ENCODE measurements at regions not wholly inside any gene's neighbourhood (a gene's known extent, or its start where the extent isn't known, plus 50 kb on each side); places are given as distances from the start of the nearest gene placed in this dataset.

- H3K4me3 ChIP-seq, result no peak overlapping the region
- 56% methylated on average over 4 of the region's 4 CpGs for WGBS (ENCODE audit: insufficient coverage, low coverage, low lambda C conversion rate, missing lambda C conversion rate)
- H3K36me3 ChIP-seq, result no peaks in the 10 kb centered on the region
- no peak overlapping the region for H3K27ac ChIP-seq
- H3K9me3 ChIP-seq, result no peaks in the 10 kb centered on the region
- ATAC-seq (no peak), DNase-seq (no peak)
- intact Hi-C loops (cut with DNase I), result no loop called here
- no peaks in the 10 kb centered on the region for H3K4me1 ChIP-seq
- H3K27me3 ChIP-seq, result no peaks in the 10 kb centered on the region
- TF ChIP-seq POLR2A (IDR thresholded peaks at IDR 0.05), result no peak
- no peak for TF ChIP-seq CTCF (IDR thresholded peaks at IDR 0.05)
These were observed 623.8 kb upstream of the AGTR1 start for GRCh38 chr3:148073721-148074456.

GRCh38 chr3:148074946-148075345, 622.8 kb upstream of the AGTR1 start:
- Histone ChIP-seq H3K4me3 (no peak overlapping the region), H3K27me3 (no peaks in the 10 kb centered on the region), H3K36me3 (no peaks in the 10 kb centered on the region), H3K9me3 (no peaks in the 10 kb centered on the region), H3K27ac (no peak overlapping the region), H3K4me1 (no peaks in the 10 kb centered on the region)
- TF ChIP-seq POLR2A (IDR thresholded peaks at IDR 0.05) (no peak), CTCF (IDR thresholded peaks at IDR 0.05) (no peak)
- DNase-seq (no peak), ATAC-seq (no peak)
- WGBS (ENCODE audit: insufficient coverage, low coverage, low lambda C conversion rate, missing lambda C conversion rate), result 52% methylated on average over 2 of the region's 2 CpGs
- intact Hi-C loops (cut with DNase I), result no loop called here

- DNase-seq, result no peak
- no peaks in the 10 kb centered on the region for H3K27me3 ChIP-seq
- H3K36me3 ChIP-seq, result no peaks in the 10 kb centered on the region
- intact Hi-C loops (cut with DNase I), result no loop called here
- H3K4me3 ChIP-seq, result no peak overlapping the region
- WGBS (ENCODE audit: insufficient coverage, low coverage, low lambda C conversion rate, missing lambda C conversion rate), result 27% methylated on average over 5 of the region's 5 CpGs
- peak; percentile 69 to 83 (median 80) for ATAC-seq
- H3K9me3 ChIP-seq, result no peaks in the 10 kb centered on the region
- TF ChIP-seq CTCF (IDR thresholded peaks at IDR 0.05) (peak; percentile 36 to 60 (median 56)), POLR2A (IDR thresholded peaks at IDR 0.05) (no peak)
- no peak overlapping the region for H3K27ac ChIP-seq
- no peaks in the 10 kb centered on the region for H3K4me1 ChIP-seq
These were observed 621.7 kb upstream of the AGTR1 start for GRCh38 chr3:148075771-148076716.

GRCh38 chr3:148077318-148077923, 620.3 kb upstream of the AGTR1 start:
- WGBS (ENCODE audit: insufficient coverage, low coverage, low lambda C conversion rate, missing lambda C conversion rate), result 0% methylated on average over 1 of the region's 1 CpG
- no peaks in the 10 kb centered on the region for H3K27me3 ChIP-seq
- no peaks in the 10 kb centered on the region for H3K9me3 ChIP-seq
- no peak overlapping the region for H3K4me3 ChIP-seq
- DNase-seq, result no peak
- no peak overlapping the region for H3K27ac ChIP-seq
- intact Hi-C loops (cut with DNase I), result no loop called here
- ATAC-seq, result peak in 3 of 4 donors; percentile 52 to 55 (median 53)
- H3K4me1 ChIP-seq, result no peaks in the 10 kb centered on the region
- H3K36me3 ChIP-seq, result no peaks in the 10 kb centered on the region
- TF ChIP-seq POLR2A (IDR thresholded peaks at IDR 0.05) (no peak), CTCF (IDR thresholded peaks at IDR 0.05) (peak in 3 of 4 donors; percentile 46 to 59 (median 58))
